HEK293T (cell line): ENCODE measurements at regions not wholly inside any gene's neighbourhood (a gene's known extent, or its start where the extent isn't known, plus 50 kb on each side); places are given as distances from the start of the nearest gene placed in this dataset.

Source experiments
- CTCF ChIA-PET: fragments of 350-600 bp; formaldehyde crosslinking; extraction: SDS; loops from one replicate; lab custom pipeline; 2021; ENCODE audit warnings: antibody characterized with exemption, inconsistent platforms; lab: Yijun Ruan, JAX
- POLR2A ChIA-PET: fragments of 350-600 bp; formaldehyde crosslinking; extraction: SDS; loops from one replicate; lab custom pipeline; 2020; ENCODE audit warnings: antibody characterized with exemption, inconsistent platforms; lab: Yijun Ruan, JAX
- DNase-seq: peaks from one replicate; pipeline ENCODE4 v3.0.0; 2012; ENCODE audit warnings: mixed read lengths; ENCODE audit errors: extremely low spot score
- ARNT ChIP-seq: fragments of 450-650 bp; IDR thresholded peaks from 2 replicates; pipeline ENCODE4 v1.6.1; 2017; ENCODE audit warnings: mild to moderate bottlenecking
- BHLHE40 ChIP-seq: fragments of 450-650 bp; IDR thresholded peaks from 2 replicates; pipeline ENCODE4 v1.6.1; 2016; ENCODE audit warnings: mild to moderate bottlenecking, moderate library complexity, borderline replicate concordance
- CTBP1 ChIP-seq: fragments of 450-650 bp; IDR thresholded peaks from 2 replicates; pipeline ENCODE4 v1.6.1; 2016; ENCODE audit warnings: borderline replicate concordance
- ELF4 ChIP-seq: fragments of 450-650 bp; IDR thresholded peaks from 2 replicates; pipeline ENCODE4 v1.6.1; 2017; ENCODE audit warnings: antibody characterized with exemption
- FOXA1 ChIP-seq: fragments of 450-650 bp; IDR thresholded peaks from 2 replicates; pipeline ENCODE4 v1.6.1; 2016; ENCODE audit warnings: mild to moderate bottlenecking
- FOXK2 ChIP-seq: fragments of 450-650 bp; IDR thresholded peaks from 2 replicates; pipeline ENCODE4 v1.6.1; 2016; ENCODE audit warnings: mild to moderate bottlenecking
- FOXM1 ChIP-seq: fragments of 450-650 bp; IDR thresholded peaks from 2 replicates; pipeline ENCODE4 v1.6.1; 2017; ENCODE audit warnings: mild to moderate bottlenecking, borderline replicate concordance
- HDGF ChIP-seq: fragments of 450-650 bp; IDR thresholded peaks from 2 replicates; pipeline ENCODE4 v1.6.1; 2017; ENCODE audit warnings: antibody characterized with exemption, borderline replicate concordance
- L3MBTL2 ChIP-seq: fragments of 450-650 bp; conservative IDR thresholded peaks from 2 replicates; pipeline ENCODE4 v1.6.1; 2016; ENCODE audit warnings: mild to moderate bottlenecking
- LEF1 ChIP-seq: fragments of 450-650 bp; IDR thresholded peaks from 2 replicates; pipeline ENCODE4 v1.6.1; 2017; ENCODE audit warnings: mild to moderate bottlenecking, borderline replicate concordance
- NFRKB ChIP-seq: fragments of 450-650 bp; IDR thresholded peaks from 2 replicates; pipeline ENCODE4 v1.6.1; 2016; ENCODE audit warnings: mild to moderate bottlenecking, moderate library complexity
- PKNOX1 ChIP-seq: fragments of 450-650 bp; IDR thresholded peaks from 2 replicates; pipeline ENCODE4 v1.6.1; 2016
- SUZ12 ChIP-seq: fragments of 450-650 bp; IDR thresholded peaks from 2 replicates; pipeline ENCODE4 v1.6.1; 2016; ENCODE audit warnings: mild to moderate bottlenecking
- TARDBP ChIP-seq: fragments of 450-650 bp; IDR thresholded peaks from 2 replicates; pipeline ENCODE4 v1.6.1; 2016
- ZNF384 ChIP-seq: fragments of 450-650 bp; IDR thresholded peaks from 2 replicates; pipeline ENCODE4 v1.6.1; 2016

DNA sequence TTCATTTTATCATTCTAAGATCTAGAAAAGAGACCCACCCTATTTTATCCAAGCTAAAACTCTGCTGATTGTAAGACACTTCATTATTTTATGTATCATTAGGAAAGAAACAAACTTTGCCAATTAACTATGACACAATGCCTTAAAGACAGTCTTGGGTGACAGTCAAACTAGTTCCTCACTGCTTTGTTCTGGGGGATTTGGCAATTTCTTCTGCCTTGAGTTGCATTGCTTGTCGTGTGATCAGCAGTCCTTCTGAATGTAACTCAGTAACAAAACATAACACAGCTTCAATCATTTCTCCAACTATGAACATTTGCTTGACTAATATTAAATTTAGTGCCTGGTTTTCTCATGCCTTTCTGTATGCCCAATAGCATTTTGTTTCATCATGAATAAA lies 577.9 kb upstream of the DIPK2B start:
- no peak for TF ChIP-seq ZNF384
- ChIA-PET POLR2A (no interaction called here), CTCF (no interaction called here)
- DNase-seq: no peak

DNA sequence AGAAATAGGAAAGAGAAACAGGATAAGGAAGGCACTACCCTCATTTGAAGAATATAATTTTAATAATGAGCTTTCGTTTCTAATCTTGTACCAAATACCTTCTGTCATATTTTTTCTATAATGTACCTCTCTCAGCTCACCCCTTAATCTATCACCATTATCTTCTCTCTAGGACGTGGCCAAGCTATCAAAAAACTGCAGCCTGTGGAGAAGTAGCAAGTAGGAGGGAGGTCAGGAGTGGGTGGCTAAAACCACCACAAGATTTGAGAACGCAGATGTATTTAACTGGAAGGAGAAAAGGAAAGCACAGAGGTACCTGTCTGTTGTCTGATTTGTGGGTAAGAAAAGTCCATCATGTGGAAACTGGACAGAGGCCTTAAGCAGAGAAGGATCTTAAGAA lies 576.7 kb upstream of the DIPK2B start:
- ChIA-PET CTCF (no interaction called here), POLR2A (no interaction called here)
- no peak for TF ChIP-seq HDGF
- TF ChIP-seq NFRKB: no peak
- no peak for TF ChIP-seq ELF4
- DNase-seq: no peak

DNA sequence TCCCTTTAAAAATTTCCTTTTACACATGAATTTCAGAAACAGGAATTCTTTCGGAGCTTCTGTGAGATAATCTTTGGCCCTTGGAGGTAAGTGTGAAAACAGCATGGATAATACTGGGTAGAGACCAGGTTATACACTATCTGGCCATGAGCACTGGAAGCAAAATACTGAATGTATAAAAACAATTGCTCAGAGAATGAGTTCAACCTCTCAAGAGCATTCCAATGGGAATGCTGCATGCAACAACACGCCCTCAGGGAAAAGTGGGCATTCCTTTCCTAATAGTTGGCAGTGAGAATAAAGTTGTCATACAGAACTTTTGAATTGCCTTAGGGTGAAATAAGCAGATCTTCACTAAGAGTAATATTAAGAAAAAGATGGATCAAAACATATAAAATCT lies 574.8 kb upstream of the DIPK2B start:
- POLR2A ChIA-PET: no interaction called here
- CTCF ChIA-PET: no interaction called here
- no peak for DNase-seq
- TF ChIP-seq ARNT (no peak), LEF1 (no peak), FOXA1 (no peak), L3MBTL2 (no peak), CTBP1 (no peak), PKNOX1 (no peak), FOXK2 (no peak), SUZ12 (no peak), NFRKB (no peak)

DNA sequence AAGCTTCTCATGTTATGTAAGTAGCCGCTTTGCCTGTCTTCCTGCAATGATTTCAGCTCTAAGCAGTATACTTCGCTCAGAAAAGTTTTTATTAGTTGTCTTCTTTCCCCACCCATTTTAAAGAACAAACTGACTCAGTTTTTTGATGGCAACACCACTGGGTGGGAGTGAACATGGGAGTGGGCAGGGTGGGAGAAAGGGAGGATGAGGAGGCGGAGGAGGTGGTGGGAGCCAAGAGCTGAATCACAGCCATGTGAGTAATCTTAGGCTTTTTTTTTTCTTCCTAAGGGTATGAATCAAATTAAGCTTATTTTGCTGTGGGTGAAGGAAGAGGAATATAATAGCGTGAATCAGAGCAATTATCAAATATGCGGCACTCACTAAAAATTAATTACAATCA lies 574.3 kb upstream of the DIPK2B start:
- ChIA-PET CTCF (interaction anchor here (0.6 kb wide), 1 partner anchor 74 kb away, joined by 3 read pairs; no protein-coding TSS in a partner anchor), POLR2A (no interaction called here)
- TF ChIP-seq LEF1: no peak
- TF ChIP-seq CTBP1: no peak
- TF ChIP-seq ZNF384: no peak
- TF ChIP-seq ARNT: no peak
- no peak for TF ChIP-seq FOXA1
- TF ChIP-seq TARDBP: no peak
- TF ChIP-seq FOXK2: no peak
- TF ChIP-seq HDGF: no peak
- no peak for TF ChIP-seq ELF4
- TF ChIP-seq SUZ12: no peak
- TF ChIP-seq L3MBTL2: no peak
- no peak for DNase-seq

- DNase-seq: no peak
- TF ChIP-seq FOXA1: no peak
- no peak for TF ChIP-seq NFRKB
- no peak for TF ChIP-seq FOXK2
- no peak for TF ChIP-seq BHLHE40
- TF ChIP-seq TARDBP: no peak
- TF ChIP-seq FOXM1: no peak
- TF ChIP-seq ZNF384: no peak
- TF ChIP-seq CTBP1: no peak
- ChIA-PET CTCF (no interaction called here), POLR2A (no interaction called here)
Observed at GRCh38 chrX:45773572-45773971, 572.9 kb upstream of the DIPK2B start.

DNA sequence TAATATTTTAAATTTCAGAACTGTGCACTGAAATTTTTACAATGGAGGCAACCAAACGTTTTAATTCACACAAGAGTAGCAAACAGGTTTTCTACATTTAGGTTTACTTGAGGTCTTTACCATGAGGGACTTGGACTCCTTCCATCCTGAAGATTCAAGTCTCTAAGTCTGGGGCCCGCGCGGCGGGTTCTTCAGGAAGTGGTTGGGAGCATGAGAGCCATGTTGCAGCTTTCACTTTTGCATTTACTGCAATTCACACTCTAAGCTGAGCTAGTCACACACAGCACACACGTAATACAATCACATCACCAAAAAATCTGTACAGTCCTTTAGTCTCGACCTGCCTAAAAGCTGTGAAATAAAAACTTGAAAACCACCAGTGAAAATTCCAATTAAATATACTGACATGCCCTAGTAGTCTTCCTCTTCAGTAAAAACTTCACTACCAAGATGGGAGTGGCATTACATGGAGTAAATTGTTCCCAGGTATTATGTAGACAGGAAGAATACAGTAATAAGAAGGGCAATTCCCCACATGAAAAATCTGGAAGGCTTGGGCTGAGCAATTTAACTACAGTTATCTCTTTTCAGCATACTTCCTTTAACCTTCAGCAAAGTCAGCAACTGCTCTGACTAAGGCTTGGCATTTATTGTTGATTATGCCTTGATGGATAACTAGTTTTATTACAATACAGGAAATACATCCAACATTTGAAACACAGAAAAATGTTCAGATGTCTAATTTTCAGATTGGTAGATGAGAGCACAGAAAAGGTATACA lies 571.1 kb upstream of the DIPK2B start:
- no peak for DNase-seq
- CTCF ChIA-PET: interaction anchor here (0.6 to 0.7 kb wide), 2 partner anchors 12 to 47 kb away, joined by 3 read pairs; no protein-coding TSS in a partner anchor
- TF ChIP-seq FOXM1 (no peak), ZNF384 (no peak), SUZ12 (no peak), HDGF (no peak), PKNOX1 (no peak)
- POLR2A ChIA-PET: interaction anchor here (1.9 to 2.8 kb wide), 3 partner anchors 23 to 35 kb away, joined by 6 to 15 read pairs (median 8); no protein-coding TSS in a partner anchor

DNA sequence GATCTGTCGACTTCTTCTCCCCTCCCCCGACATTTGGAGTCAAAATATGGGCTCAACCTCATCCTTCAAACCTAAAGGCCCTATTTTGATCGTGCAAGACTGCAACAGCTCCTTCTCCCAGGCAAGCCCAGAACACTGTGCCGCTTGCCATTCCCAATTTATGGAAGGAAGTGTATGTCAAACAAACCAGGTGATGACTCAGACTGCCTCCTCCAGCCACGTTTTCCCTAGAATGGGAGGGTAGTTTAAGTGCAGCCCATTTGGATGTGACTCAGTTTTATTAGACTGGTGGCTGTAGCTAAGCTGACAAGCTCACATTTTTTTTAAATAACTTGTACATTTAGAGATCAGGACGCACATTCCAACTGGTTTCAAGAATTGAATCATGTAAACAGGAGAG lies 570.4 kb upstream of the DIPK2B start:
- ChIA-PET POLR2A (interaction anchor here (1.0 to 2.8 kb wide), 7 partner anchors 9 to 80 kb away, joined by 3 to 15 read pairs (median 6); no protein-coding TSS in a partner anchor), CTCF (interaction anchor here (0.6 to 0.7 kb wide), 2 partner anchors 12 to 46 kb away, joined by 3 read pairs; no protein-coding TSS in a partner anchor)
- DNase-seq: peak; percentile 25
- TF ChIP-seq FOXA1 (no peak), PKNOX1 (peak; percentile 26; the same call in 1 of the 2 replicates)
